BJ (cell line): ENCODE measurements at regions not wholly inside any gene's neighbourhood (a gene's known extent, or its start where the extent isn't known, plus 50 kb on each side); places are given as distances from the start of the nearest gene placed in this dataset.

ENCODE experiments used
- CTCF ChIA-PET: fragments of 350-600 bp; formaldehyde crosslinking; extraction: SDS; loops from one replicate; lab custom pipeline; 2021; ENCODE audit warnings: antibody characterized with exemption, inconsistent platforms; lab: Yijun Ruan, JAX
- POLR2A ChIA-PET: fragments of 300-600 bp; sonication (Branson Sonifier 250); formaldehyde crosslinking; extraction: SDS; loops from one replicate; lab custom pipeline; 2021; ENCODE audit warnings: antibody characterized with exemption; lab: Charles Lee
- DNase-seq: peaks from one replicate; pipeline ENCODE4 v3.0.0-alpha.2; 2011; ENCODE audit warnings: low read depth
- H3K27me3 ChIP-seq: 2 replicates; pipeline ENCODE4 v1.6.0; 2011; ENCODE audit warnings: low read length; ENCODE audit not compliant: control insufficient read depth, insufficient read depth
- H3K36me3 ChIP-seq: 2 replicates; pipeline ENCODE4 v1.5.1; 2011; ENCODE audit warnings: low read length; ENCODE audit not compliant: control insufficient read depth, insufficient read depth
- H3K4me3 ChIP-seq: 2 replicates; pipeline ENCODE4 v1.5.1; 2011; ENCODE audit warnings: low read depth, mild to moderate bottlenecking, control low read depth, low read length
- TF ChIP-seq, protein P1 (sequence below): IDR thresholded peaks from 2 replicates; pipeline ENCODE4 v1.5.1; 2011; ENCODE audit warnings: low read depth, mild to moderate bottlenecking, control low read depth, inconsistent platforms, low read length, moderate library complexity; ENCODE audit not compliant: insufficient read depth

DNA sequence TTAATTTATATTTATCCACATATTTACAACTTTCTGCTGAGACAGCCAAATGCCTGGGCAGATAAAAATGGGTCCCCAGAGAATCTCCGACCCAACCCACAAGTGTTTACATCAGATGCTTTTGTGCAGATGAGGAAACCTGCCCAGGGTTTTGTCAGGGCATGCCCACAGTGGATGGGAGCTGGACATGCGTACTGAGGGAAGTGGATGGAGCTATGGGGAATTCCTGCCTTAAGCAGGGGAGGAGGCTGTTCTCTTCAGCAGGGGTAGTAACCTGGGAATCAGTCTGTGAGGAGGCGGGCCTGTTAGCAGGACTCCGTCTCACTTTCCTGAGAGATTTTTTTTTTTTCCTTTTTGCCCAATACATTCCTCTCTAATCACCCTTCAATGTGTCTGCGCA is 122.9 kb downstream of the RFC3 start:
- CTCF ChIA-PET = no interaction called here

GRCh38 chr13:33945477-33945876 is 127.5 kb downstream of the RFC3 start:
- Histone ChIP-seq H3K36me3 (no peaks in the 10 kb centered on the region), H3K27me3 (no peaks in the 10 kb centered on the region), H3K4me3 (no peak overlapping the region)
- CTCF ChIA-PET = no interaction called here
- TF ChIP-seq, protein P1, sequence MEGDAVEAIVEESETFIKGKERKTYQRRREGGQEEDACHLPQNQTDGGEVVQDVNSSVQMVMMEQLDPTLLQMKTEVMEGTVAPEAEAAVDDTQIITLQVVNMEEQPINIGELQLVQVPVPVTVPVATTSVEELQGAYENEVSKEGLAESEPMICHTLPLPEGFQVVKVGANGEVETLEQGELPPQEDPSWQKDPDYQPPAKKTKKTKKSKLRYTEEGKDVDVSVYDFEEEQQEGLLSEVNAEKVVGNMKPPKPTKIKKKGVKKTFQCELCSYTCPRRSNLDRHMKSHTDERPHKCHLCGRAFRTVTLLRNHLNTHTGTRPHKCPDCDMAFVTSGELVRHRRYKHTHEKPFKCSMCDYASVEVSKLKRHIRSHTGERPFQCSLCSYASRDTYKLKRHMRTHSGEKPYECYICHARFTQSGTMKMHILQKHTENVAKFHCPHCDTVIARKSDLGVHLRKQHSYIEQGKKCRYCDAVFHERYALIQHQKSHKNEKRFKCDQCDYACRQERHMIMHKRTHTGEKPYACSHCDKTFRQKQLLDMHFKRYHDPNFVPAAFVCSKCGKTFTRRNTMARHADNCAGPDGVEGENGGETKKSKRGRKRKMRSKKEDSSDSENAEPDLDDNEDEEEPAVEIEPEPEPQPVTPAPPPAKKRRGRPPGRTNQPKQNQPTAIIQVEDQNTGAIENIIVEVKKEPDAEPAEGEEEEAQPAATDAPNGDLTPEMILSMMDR = no peak
- POLR2A ChIA-PET = no interaction called here
- DNase-seq = no peak

More for the DNA sequence above, 122.9 kb downstream of the RFC3 start:
- Histone ChIP-seq H3K27me3 (no peaks in the 10 kb centered on the region), H3K4me3 (no peak overlapping the region), H3K36me3 (no peaks in the 10 kb centered on the region)
- DNase-seq = no peak
- TF ChIP-seq, protein P1 = no peak
- POLR2A ChIA-PET = no interaction called here

GRCh38 chr13:33953203-33953602 is 135.3 kb downstream of the RFC3 start:
- Histone ChIP-seq H3K36me3 (no peaks in the 10 kb centered on the region), H3K27me3 (no peaks in the 10 kb centered on the region), H3K4me3 (no peak overlapping the region)
- TF ChIP-seq, protein P1 = no peak
- DNase-seq = peak; percentile 81
- POLR2A ChIA-PET = no interaction called here
- CTCF ChIA-PET = no interaction called here

DNA sequence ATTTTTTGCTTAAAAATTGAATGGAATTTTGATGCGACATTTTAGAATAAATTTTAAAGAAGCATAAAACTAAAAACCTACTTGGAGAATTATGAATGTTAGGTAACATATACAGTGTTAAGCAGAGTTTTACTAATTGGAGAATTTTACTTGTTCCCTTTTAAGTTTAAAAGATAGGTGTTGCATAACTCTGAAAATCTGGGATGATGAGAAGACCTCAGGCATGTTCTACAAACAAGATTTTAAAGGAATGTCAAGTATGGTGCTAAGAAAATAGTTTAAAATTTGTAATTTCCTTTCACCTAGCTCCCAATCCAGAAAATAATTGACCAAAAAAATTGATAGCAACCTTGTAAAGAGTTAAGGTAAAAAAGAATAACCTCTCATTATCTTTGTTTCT is 135.8 kb downstream of the RFC3 start:
- no peaks in the 10 kb centered on the region for H3K27me3 ChIP-seq
- no peak for DNase-seq
- ChIA-PET CTCF (interaction anchor here (1.1 kb wide), 1 partner anchor 223 kb away, joined by 3 read pairs; no protein-coding TSS in a partner anchor), POLR2A (no interaction called here)
- no peaks in the 10 kb centered on the region for H3K36me3 ChIP-seq
- no peak overlapping the region for H3K4me3 ChIP-seq
- TF ChIP-seq, protein P1 = no peak

DNA sequence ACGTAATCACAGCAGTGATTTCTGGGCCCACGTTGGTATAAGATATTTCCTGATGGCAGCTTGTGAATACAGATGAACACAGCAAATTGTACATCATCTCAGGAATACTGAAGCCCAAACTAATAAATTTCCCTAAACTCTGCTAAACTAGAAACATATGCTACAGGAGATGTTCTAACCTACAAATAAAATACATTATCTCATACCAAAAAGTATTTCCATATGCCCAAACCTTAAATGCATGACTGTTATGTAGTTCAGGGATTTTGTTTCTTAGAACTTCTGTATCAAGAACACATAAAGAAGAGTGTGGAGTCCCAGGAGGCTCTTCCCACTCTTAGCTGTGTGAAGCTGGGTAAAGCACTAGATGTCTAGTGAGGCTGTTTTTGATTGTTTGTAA is 138.4 kb downstream of the RFC3 start:
- Histone ChIP-seq H3K27me3 (no peaks in the 10 kb centered on the region), H3K4me3 (no peak overlapping the region), H3K36me3 (no peaks in the 10 kb centered on the region)
- TF ChIP-seq, protein P1 = no peak
- ChIA-PET POLR2A (no interaction called here), CTCF (no interaction called here)
- no peak for DNase-seq
